Transverse colon (tissue), 4 donors: ENCODE measurements at regions not wholly inside any gene's neighbourhood (a gene's known extent, or its start where the extent isn't known, plus 50 kb on each side); places are given as distances from the start of the nearest gene placed in this dataset.

ENCODE experiments used
- POLR2A ChIP-seq: fragments of 450-650 bp; IDR thresholded peaks from one replicate; pipeline ENCODE4 v1.6.1; 2016; ENCODE audit warnings: antibody characterized with exemption, mild to moderate bottlenecking, moderate library complexity
- POLR2AphosphoS5 ChIP-seq, 3 donors: sonication (generic); formaldehyde crosslinking; IDR thresholded peaks; one replicate each; pipeline ENCODE4 v1.6.1; 2016; ENCODE audit warnings: antibody characterized with exemption in 3 of 3
- TF ChIP-seq, protein P1 (sequence below), 5 experiments: fragments of 200-600 bp in 3 of 5; fragments of 450-650 bp in 2 of 5; sonication (generic) in 3 of 5; IDR thresholded peaks; 1 replicate in 2 of 5; 2 replicates in 3 of 5; pipeline ENCODE4 v1.5.1; 2016 to 2017; ENCODE audit warnings: antibody characterized with exemption in 5 of 5, inconsistent platforms in 3 of 5, mild to moderate bottlenecking in 2 of 5, moderate library complexity in 1 of 5

DNA sequence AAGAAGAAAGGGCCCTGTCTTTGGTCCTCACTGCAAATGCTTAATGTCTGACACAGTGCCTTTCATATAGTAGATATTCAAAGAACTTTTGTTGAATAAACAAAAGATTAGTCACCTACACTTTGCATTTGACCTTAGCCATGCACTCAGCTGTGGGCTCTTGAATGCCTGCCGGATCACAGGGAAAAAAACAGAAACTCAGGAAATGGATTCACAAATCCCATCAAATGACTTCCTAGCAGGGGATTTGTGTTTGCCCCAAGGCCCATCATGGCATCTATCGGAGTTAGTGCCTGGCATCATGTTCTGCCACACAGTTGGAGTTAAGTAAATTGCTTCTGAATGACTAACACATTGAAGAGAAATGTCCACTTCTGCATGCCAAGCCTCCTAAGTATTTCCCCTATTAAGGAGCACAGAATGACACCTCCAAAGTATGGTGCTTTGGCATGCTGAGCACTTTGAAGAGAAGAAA, 72.3 kb upstream of the DST start:
- TF ChIP-seq POLR2AphosphoS5 (IDR thresholded peaks at IDR 0.05) (peak in 1 of 3 donors; percentile 5), POLR2A (no peak)
- TF ChIP-seq, protein P1, sequence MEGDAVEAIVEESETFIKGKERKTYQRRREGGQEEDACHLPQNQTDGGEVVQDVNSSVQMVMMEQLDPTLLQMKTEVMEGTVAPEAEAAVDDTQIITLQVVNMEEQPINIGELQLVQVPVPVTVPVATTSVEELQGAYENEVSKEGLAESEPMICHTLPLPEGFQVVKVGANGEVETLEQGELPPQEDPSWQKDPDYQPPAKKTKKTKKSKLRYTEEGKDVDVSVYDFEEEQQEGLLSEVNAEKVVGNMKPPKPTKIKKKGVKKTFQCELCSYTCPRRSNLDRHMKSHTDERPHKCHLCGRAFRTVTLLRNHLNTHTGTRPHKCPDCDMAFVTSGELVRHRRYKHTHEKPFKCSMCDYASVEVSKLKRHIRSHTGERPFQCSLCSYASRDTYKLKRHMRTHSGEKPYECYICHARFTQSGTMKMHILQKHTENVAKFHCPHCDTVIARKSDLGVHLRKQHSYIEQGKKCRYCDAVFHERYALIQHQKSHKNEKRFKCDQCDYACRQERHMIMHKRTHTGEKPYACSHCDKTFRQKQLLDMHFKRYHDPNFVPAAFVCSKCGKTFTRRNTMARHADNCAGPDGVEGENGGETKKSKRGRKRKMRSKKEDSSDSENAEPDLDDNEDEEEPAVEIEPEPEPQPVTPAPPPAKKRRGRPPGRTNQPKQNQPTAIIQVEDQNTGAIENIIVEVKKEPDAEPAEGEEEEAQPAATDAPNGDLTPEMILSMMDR (IDR thresholded peaks at IDR 0.05), result no peak
